Lung (tissue), 11 donors: ENCODE measurements at regions not wholly inside any gene's neighbourhood (a gene's known extent, or its start where the extent isn't known, plus 50 kb on each side); places are given as distances from the start of the nearest gene placed in this dataset.

Source experiments
- ATAC-seq: fragments of 200-7000 bp; cut with Tn5 transposase; one replicate; pipeline ENCODE4 v1.9.1; 2020; ENCODE audit warnings: moderate number of reproducible peaks; ENCODE audit not compliant: insufficient read depth, low FRiP score
- DNase-seq, 3 donors: peaks; one replicate each; pipeline ENCODE4 v3.0.0-alpha.2; 2013 to 2017
- H3K27ac ChIP-seq, 2 donors: one replicate each; pipeline ENCODE4 v1.5.1; 2013; ENCODE audit warnings: mild to moderate bottlenecking in 2 of 2, moderate library complexity in 2 of 2, control low read depth in 1 of 2, inconsistent platforms in 1 of 2, low read depth in 1 of 2, low read length in 1 of 2
- H3K27me3 ChIP-seq, 3 donors: one replicate each; pipeline ENCODE4 v1.5.1; 2013; ENCODE audit warnings: low read length in 2 of 3; ENCODE audit not compliant: control insufficient read depth in 3 of 3, insufficient read depth in 3 of 3
- H3K36me3 ChIP-seq, 4 donors: one replicate each; pipeline ENCODE4 v1.5.1; 2013; ENCODE audit warnings: low read length in 4 of 4, mild to moderate bottlenecking in 1 of 4, moderate library complexity in 1 of 4; ENCODE audit not compliant: control insufficient read depth in 4 of 4, insufficient read depth in 4 of 4
- H3K4me1 ChIP-seq, 5 donors: one replicate each; pipeline ENCODE4 v1.5.1; 2013; ENCODE audit warnings: low read length in 5 of 5, mild to moderate bottlenecking in 2 of 5, moderate library complexity in 1 of 5; ENCODE audit not compliant: control insufficient read depth in 5 of 5, insufficient read depth in 5 of 5
- H3K4me3 ChIP-seq: one replicate; pipeline ENCODE4 v1.5.1; 2013; ENCODE audit warnings: mild to moderate bottlenecking, control low read depth, moderate library complexity
- H3K9ac ChIP-seq, 2 donors: one replicate each; pipeline ENCODE4 v1.5.1; 2013; ENCODE audit warnings: low read length in 2 of 2, control low read depth in 1 of 2; ENCODE audit not compliant: insufficient read depth in 1 of 2
- H3K9me3 ChIP-seq, 4 donors: one replicate each; pipeline ENCODE4 v1.5.1; 2013; ENCODE audit warnings: low read length in 3 of 4, mild to moderate bottlenecking in 1 of 4, moderate library complexity in 1 of 4; ENCODE audit not compliant: control insufficient read depth in 4 of 4, insufficient read depth in 3 of 4
- whole genome bisulfite sequencing, 2 donors: extraction: QIAGEN DNeasy Blood & Tissue Kit; methylation state at CpG; one replicate each; pipeline ENCODE4 v1.1.7; 2013; 5-methylcytosine and 5-hydroxymethylcytosine counted together
- TF ChIP-seq, protein P1 (sequence below): IDR thresholded peaks from 2 replicates; pipeline ENCODE4 v1.5.1; 2012; ENCODE audit warnings: mild to moderate bottlenecking; ENCODE audit errors: control extremely low read depth, extremely low read depth
- donor health status: control.
- donor health status: control.
- donor health status: Bipolar disorder and iron deficiency.
- donor health status: healthy.
- donor health status: DM: yes; HTN: yes; CAD: no.

DNA sequence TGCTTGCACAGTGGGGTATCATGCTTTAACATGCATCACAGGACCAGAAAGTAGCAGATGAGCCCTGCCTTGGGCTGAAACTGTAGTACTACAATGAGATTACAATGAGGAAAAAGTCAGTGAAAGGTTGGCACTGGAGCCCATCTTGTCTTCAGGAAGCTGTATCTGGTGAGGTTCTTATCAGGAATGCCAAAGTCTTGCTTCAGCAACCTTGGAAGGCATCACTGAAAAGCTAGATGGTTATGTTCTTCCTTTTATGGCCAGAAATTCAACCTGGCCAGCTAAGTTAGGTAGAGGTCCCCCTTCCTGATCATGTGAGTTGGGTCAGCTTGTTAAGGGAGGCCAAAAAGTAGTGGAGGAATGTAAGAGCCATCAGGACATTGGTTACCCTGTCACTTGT lies 254.0 kb upstream of the FAT3 start:
- TF ChIP-seq, protein P1, sequence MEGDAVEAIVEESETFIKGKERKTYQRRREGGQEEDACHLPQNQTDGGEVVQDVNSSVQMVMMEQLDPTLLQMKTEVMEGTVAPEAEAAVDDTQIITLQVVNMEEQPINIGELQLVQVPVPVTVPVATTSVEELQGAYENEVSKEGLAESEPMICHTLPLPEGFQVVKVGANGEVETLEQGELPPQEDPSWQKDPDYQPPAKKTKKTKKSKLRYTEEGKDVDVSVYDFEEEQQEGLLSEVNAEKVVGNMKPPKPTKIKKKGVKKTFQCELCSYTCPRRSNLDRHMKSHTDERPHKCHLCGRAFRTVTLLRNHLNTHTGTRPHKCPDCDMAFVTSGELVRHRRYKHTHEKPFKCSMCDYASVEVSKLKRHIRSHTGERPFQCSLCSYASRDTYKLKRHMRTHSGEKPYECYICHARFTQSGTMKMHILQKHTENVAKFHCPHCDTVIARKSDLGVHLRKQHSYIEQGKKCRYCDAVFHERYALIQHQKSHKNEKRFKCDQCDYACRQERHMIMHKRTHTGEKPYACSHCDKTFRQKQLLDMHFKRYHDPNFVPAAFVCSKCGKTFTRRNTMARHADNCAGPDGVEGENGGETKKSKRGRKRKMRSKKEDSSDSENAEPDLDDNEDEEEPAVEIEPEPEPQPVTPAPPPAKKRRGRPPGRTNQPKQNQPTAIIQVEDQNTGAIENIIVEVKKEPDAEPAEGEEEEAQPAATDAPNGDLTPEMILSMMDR: no peak
- Histone ChIP-seq H3K4me3 (no peak overlapping the region), H3K27ac (no peak overlapping the region), H3K9ac (no peak overlapping the region), H3K9me3 (no peaks in the 10 kb centered on the region), H3K27me3 (no peaks in the 10 kb centered on the region), H3K4me1 (peaks cover 0 to 21% (median 0%) of the 10 kb centered on the region in 5 donors), H3K36me3 (no peaks in the 10 kb centered on the region)
- DNase-seq: no peak
- no peak for ATAC-seq

DNA sequence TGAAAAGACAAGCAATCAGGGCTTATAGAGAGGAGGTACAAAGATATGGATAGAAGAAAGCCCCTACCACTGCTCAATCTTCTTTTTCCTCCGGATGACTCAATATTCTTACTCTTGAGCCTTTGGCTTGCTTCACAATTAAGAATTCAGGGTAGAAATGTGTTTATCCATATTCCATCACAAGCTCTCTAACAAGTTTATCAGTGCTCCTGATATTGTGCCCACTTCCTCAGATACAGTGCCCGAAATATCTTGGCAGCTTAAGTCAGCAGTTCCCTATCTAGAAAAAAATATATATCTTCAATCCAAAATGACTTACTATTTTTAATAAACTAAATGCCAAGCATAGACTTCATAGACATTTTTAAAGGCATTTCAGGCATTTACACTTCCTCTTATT lies 255.1 kb upstream of the FAT3 start:
- Histone ChIP-seq H3K9me3 (no peaks in the 10 kb centered on the region), H3K4me3 (no peak overlapping the region), H3K27ac (no peak overlapping the region), H3K4me1 (peaks cover 0 to 21% (median 0%) of the 10 kb centered on the region in 5 donors), H3K9ac (no peak overlapping the region), H3K27me3 (no peaks in the 10 kb centered on the region), H3K36me3 (no peaks in the 10 kb centered on the region)
- TF ChIP-seq, protein P1: no peak
- no peak for DNase-seq
- WGBS, 2 donors: 68 to 78% methylated on average over 2 of the region's 2 CpGs
- ATAC-seq: no peak

DNA sequence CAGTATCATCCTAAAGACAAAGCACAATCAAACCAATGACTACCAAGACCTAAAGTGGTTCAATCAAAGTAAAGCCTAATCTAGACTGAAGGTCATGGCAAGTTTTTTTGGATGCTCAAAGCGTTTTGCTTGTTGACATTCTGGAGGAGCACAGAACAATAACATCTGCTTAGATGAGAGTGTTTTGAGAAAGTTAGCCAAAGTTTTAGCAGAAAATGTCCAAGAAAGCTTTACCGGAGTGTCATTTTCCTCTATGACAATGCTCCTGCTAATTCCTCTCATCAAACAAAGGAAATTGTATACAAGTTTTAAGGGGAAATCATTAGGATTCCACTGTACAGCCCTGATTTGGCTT lies 256.9 kb upstream of the FAT3 start:
- Histone ChIP-seq H3K4me1 (peaks cover 0 to 21% (median 0%) of the 10 kb centered on the region in 5 donors), H3K4me3 (no peak overlapping the region), H3K9me3 (no peaks in the 10 kb centered on the region), H3K9ac (no peak overlapping the region), H3K36me3 (no peaks in the 10 kb centered on the region), H3K27me3 (no peaks in the 10 kb centered on the region), H3K27ac (no peak overlapping the region)
- no peak for ATAC-seq
- WGBS, 2 donors: 72 to 76% methylated on average over 2 of the region's 2 CpGs
- TF ChIP-seq, protein P1: no peak
- peak in 1 of 3 donors; percentile 84 for DNase-seq

DNA sequence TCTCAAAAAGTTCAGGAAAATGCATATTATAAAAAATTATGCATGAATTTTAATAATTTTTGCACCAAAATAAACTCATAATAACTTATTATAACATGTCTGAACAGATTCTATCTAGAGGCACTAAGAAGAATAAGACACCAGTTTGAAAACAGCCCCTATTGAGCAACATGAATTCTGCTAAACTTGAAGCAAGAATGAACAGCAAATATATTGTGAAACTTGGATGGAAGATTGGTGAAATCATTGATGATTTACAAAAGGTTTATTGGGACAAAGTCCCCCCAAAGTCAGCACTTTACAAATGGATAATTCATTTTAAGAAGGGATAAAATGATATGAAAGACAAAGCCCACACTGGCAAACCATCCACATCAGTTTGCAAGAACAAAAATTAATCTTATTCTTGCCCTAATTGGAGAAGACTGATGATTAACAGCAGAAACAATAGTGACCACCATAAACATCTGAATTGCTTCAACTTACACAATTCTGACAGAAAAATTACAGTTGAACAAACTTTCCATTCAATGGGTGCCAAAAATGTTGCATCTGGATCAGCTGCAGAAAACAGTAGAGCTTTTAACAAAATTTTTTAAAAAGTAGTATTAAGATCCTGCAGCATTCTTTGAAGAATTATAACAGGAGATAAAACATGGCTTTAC lies 257.5 kb upstream of the FAT3 start:
- ATAC-seq: no peak
- Histone ChIP-seq H3K9ac (no peak overlapping the region), H3K4me1 (peaks cover 0 to 21% (median 0%) of the 10 kb centered on the region in 5 donors), H3K36me3 (no peaks in the 10 kb centered on the region), H3K27ac (no peak overlapping the region), H3K4me3 (no peak overlapping the region), H3K9me3 (no peaks in the 10 kb centered on the region), H3K27me3 (no peaks in the 10 kb centered on the region)
- TF ChIP-seq, protein P1: no peak
- peak in 2 of 3 donors; percentile 91 to 96 for DNase-seq
